GM21717 (cell line): ENCODE measurements at regions not wholly inside any gene's neighbourhood (a gene's known extent, or its start where the extent isn't known, plus 50 kb on each side); places are given as distances from the start of the nearest gene placed in this dataset.

Source experiments
- ATAC-seq: cut with Tn5 transposase; IDR thresholded peaks from one replicate; pipeline ENCODE4 v1.9.1; 2021; ENCODE audit warnings: mild to moderate bottlenecking, moderate library complexity; ENCODE audit not compliant: unreplicated experiment

- ATAC-seq: no peak
These were observed 489.7 kb upstream of the CNKSR2 start for GRCh38 chrX:20884565-20884964.

GRCh38 chrX:20863649-20864048 lies 510.6 kb upstream of the CNKSR2 start:
- no peak for ATAC-seq

GRCh38 chrX:20861113-20861512 lies 513.1 kb upstream of the CNKSR2 start:
- ATAC-seq: no peak

GRCh38 chrX:20857746-20858145 lies 516.5 kb upstream of the CNKSR2 start:
- no peak for ATAC-seq

GRCh38 chrX:20838477-20838876 lies 535.7 kb upstream of the CNKSR2 start:
- ATAC-seq: no peak

DNA sequence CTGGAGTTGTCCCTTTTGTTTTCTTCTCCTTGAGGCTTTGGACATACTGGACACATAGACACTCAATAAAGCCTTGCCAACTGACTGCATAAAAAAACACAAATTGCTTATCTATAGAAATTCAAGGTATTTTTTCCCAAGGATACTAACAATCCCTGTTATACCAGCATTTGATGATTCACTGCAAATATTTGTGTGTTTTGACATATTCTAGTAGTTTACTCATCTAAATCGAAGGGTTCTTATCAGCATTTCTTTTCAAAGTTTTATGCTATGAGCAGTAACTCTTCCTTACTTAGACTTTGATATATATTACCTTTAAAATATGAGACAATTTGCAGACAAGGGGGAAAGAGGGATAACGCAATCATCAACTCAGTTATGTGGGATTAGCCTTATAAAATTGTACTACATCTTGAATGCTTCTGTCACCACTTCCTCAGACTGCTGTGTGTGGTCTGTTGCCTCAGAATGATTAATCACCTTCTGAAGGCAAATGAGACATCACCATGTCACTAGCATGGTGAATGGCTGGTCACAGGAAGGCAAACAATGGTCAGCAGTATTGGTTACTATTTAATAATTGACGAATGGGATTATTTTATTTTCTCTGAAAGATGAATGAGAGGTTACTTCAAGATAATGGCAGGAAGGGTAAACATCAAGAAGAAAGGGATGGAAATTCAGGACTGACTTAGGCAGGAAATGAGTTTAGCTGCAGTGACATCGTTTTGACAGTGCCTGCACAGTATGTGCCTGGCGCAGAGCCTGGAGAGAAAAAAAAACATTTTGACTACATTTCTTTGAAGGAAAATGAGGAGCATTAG lies 544.3 kb upstream of the CNKSR2 start:
- ATAC-seq: no peak

GRCh38 chrX:20825984-20826383 lies 548.2 kb upstream of the CNKSR2 start:
- no peak for ATAC-seq

GRCh38 chrX:20803971-20804370 lies 537.3 kb upstream of the RPS6KA3 start:
- ATAC-seq: no peak

DNA sequence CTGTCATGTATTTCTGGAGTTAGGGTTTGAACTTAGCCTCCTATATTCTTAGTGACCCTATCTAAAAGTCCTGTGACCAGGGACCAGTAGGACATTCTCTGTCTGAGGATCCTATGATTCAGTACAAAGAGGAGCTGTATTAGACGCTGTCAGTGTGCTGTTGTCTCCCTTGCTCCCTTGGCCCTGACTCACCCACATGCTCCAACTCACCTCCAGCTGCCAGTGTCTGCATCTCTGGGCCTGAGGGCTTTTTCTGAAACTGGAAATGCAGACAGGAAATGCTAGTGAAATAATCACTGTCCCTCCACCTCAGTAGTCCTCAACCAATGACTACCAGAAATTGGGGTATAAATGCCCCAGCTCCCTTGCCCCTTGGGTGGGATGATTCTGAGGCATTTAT lies 535.3 kb upstream of the RPS6KA3 start:
- no peak for ATAC-seq

GRCh38 chrX:20796450-20796849 lies 529.7 kb upstream of the RPS6KA3 start:
- no peak for ATAC-seq

DNA sequence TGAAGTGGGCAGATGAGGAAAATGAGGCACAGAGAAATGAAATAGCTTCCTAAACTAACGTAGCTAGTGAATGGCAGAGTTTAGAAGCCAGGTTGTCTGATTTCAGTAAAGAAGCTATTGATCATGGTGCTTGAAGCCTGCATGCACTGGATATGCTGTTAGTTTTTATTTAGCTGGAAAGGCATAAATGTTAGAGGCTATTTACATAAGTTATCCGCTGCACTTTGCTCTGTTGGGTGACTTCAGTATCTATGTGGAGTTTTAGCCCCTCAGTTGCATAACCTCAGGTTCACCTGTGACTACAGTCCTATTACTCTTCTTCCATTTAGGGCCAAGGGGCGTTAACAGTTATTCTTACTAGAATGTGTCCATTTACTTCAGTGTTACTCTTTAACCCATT lies 522.4 kb upstream of the RPS6KA3 start:
- ATAC-seq: no peak

DNA sequence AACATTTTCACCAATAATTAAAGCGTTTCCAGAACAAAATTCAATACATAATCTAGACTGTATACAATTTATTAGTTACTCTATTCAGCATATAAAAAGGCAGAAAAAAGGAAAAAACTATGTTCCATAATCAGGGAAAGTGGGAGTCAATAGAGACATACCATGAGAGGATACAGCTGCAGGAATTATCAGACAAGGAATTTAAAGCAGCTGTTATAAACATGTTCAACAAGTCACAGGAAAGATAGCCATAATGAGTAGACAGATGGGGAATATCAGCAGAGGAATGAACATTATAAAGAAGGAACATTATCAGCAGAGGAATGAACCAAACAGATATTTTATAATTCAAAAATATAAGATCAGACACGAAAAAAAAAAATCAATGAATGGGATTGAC lies 500.6 kb upstream of the RPS6KA3 start:
- ATAC-seq: no peak

GRCh38 chrX:20756585-20756984 lies 489.9 kb upstream of the RPS6KA3 start:
- ATAC-seq: no peak

DNA sequence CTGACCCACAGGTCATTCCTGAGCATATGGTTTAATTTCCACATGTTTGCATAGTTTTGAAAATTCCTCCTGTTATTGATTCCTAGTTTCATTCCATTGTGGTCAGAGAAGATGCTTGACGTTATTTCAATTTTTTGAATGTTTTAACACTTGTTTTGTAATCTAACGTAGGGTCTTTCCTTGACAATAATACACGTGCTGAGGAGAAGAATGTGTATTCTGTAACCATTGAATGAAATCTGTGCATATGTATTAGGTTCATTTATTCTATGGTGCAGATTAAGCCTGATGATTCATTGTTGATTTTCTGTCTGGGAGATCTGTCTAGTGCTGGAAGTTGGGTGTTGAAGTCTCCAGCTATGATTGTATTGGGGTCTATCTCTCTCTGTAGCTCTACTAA lies 486.4 kb upstream of the RPS6KA3 start:
- ATAC-seq: no peak

DNA sequence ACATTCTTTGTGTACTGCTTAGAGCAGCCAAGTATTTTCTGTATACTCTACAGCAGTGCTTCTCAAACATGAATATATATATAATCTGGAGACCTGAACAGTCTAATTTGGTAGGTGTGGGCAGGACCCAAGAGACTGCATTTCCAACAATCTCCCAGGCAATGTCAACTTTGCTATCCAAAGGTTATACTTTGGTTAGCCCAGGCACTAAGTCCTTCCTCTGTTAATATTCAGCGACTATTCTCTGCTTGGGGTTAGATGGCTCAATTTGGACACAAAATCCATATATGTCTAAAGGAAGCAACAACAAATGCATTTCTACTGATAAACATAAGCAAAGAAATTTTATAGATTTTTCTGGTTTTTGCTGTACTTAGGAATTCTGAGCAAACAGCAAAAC lies 480.0 kb upstream of the RPS6KA3 start:
- ATAC-seq: no peak

GRCh38 chrX:20743046-20743445 lies 476.3 kb upstream of the RPS6KA3 start:
- ATAC-seq: no peak

GRCh38 chrX:20742106-20742505 lies 475.4 kb upstream of the RPS6KA3 start:
- no peak for ATAC-seq

GRCh38 chrX:20740443-20740842 lies 473.7 kb upstream of the RPS6KA3 start:
- ATAC-seq: no peak

GRCh38 chrX:20739038-20739745 lies 472.5 kb upstream of the RPS6KA3 start:
- ATAC-seq: no peak

DNA sequence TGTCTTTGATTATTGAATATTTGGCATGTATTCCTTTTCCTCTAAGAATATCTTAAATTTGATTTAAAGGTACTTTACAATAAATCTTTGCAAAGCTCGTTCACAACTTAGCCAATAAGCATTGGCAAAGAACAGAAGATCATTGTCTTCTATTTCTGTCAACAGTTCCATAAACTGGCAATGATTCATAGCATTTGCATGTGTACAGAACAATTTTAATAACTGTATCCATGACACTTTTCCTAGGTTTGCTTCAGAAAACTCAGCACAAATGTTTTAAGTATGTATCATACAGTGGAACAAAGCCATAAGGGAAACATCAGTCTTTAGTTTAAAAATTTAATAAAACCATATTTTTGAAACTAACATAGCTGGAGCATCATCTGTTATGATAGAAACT lies 462.7 kb upstream of the RPS6KA3 start:
- ATAC-seq: no peak

DNA sequence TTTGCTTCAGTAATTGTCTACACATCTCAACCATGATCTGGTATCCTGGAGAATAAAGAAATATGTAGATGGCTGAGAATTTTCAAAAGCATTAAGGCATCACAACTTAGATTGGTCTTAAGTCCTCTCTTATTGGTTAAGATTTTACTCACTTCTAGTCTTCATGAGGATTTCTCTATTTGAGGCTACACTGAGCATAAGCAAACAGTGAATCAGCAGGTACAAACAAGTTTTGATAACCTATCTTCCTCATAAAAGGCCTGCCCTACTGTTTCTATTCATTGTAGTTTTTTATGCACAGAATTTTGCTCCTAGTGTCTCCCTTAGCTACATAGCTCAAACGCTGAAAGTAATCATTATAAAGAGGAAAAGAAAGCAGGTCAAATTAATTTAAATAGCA lies 460.7 kb upstream of the RPS6KA3 start:
- no peak for ATAC-seq

DNA sequence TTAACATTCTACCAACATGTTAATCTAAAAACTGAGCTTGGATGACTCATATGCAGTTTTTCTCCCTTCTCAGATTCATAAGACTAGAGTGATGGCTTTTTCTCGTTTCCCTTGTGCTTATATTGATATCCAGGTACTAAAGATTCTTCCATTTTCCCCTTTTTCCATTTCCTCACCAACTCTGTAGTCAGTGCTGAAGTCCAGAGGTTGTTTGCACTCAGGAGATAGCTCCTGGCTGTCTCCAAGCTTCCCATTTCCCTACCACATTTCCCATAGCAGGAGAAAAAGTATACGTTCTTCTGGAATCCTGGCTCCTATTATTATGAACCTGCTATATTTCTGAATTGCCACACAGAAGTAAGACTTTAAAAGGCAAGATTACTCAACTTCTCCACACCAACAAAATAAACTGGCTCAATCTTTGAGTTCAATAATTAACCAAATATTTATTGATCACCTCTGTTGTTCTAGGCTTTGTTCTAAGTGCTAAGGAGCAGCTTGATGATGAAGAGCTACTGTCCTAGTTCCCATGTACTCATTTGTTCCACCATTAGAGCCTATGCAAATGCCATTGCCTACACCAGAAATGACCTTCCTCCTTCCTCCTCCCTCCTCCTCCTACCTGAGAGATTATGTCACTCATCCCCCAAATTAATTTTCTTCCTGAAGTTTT lies 454.4 kb upstream of the RPS6KA3 start:
- ATAC-seq: no peak
